Transverse colon (tissue), 4 donors: ENCODE measurements at regions not wholly inside any gene's neighbourhood (a gene's known extent, or its start where the extent isn't known, plus 50 kb on each side); places are given as distances from the start of the nearest gene placed in this dataset.

Experiments
- CTCF ChIP-seq, 5 experiments: fragments of 200-600 bp in 3 of 5; fragments of 450-650 bp in 2 of 5; sonication (generic) in 3 of 5; IDR thresholded peaks; 1 replicate in 2 of 5; 2 replicates in 3 of 5; pipeline ENCODE4 v1.5.1; 2016 to 2017; ENCODE audit warnings: antibody characterized with exemption in 5 of 5, inconsistent platforms in 3 of 5, mild to moderate bottlenecking in 2 of 5, moderate library complexity in 1 of 5
- EP300 ChIP-seq: sonication (generic); formaldehyde crosslinking; IDR thresholded peaks from one replicate; pipeline ENCODE4 v1.6.1; 2017; ENCODE audit warnings: antibody characterized with exemption, low read depth
- POLR2A ChIP-seq: fragments of 450-650 bp; IDR thresholded peaks from one replicate; pipeline ENCODE4 v1.6.1; 2016; ENCODE audit warnings: antibody characterized with exemption, mild to moderate bottlenecking, moderate library complexity
- POLR2AphosphoS5 ChIP-seq, 3 donors: sonication (generic); formaldehyde crosslinking; IDR thresholded peaks; one replicate each; pipeline ENCODE4 v1.6.1; 2016; ENCODE audit warnings: antibody characterized with exemption in 3 of 3

DNA sequence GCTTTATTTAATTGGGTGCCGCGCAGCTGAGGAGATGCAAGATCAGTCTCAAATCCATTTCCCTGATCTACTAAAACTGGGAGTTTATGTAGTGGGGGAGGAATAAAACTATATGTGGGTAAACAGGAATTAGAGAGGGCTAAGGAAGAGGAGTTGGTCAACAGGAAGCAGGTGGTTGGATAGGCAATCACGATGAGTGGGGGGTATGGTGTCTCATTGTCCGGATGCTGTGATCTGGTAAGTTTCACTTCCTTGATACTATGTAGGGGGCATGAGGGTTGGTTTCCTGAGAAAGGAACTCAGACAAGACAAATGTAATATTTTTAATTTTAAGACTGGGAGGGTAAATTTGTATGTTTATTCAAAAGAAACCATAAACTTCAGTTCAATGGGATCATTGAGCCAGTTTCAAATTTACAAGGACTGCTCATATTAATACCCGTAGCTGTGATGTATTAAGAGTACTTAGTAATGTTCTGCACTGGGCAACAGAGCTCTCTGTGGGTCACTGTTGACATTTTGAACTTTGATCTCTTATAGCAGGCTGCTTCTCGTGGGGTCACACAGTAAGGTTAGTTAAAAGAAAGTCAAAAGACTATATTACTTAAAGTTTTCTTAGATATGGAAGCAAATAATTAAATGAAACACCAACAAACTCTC, 786.2 kb upstream of the FBXO33 start:
- TF ChIP-seq CTCF (IDR thresholded peaks at IDR 0.05) (no peak), EP300 (no peak), POLR2AphosphoS5 (IDR thresholded peaks at IDR 0.05) (no peak), POLR2A (no peak)
